Amniotic stem cell (primary cell): ENCODE measurements at regions not wholly inside any gene's neighbourhood (a gene's known extent, or its start where the extent isn't known, plus 50 kb on each side); places are given as distances from the start of the nearest gene placed in this dataset.

Source experiments
- DNase-seq: peaks from one replicate; lab custom pipeline; 2025; lab: John Stamatoyannopoulos, UW

DNA sequence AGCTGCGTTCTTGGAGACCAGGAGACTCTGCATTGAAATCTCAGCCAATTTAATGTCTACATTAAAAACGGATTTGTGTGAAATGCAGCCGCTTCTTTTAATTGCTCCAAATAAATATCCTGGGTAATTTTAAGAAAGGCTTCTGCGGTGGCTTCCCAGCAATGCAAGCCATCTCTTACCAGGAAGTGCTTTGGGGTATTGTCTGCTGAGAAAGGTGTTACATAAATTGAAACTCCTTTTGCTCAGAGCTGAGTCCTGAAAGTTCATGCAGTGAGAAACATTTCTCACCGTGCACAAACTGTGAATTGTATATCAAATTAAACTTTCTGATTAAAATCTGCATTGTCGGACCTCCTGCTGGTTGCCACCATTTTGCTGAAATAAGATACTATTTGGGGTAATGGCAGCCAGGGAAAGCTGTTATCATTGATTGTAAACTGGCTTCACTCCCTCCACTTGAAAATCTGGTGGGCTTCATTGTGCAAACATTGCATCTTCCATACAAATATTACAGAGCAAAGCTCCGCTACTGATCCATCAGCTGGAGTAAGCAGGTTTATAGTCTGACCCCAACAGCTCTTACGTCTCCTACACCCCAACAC is 59.5 kb downstream of the ZIC5 start:
- no peak for DNase-seq

DNA sequence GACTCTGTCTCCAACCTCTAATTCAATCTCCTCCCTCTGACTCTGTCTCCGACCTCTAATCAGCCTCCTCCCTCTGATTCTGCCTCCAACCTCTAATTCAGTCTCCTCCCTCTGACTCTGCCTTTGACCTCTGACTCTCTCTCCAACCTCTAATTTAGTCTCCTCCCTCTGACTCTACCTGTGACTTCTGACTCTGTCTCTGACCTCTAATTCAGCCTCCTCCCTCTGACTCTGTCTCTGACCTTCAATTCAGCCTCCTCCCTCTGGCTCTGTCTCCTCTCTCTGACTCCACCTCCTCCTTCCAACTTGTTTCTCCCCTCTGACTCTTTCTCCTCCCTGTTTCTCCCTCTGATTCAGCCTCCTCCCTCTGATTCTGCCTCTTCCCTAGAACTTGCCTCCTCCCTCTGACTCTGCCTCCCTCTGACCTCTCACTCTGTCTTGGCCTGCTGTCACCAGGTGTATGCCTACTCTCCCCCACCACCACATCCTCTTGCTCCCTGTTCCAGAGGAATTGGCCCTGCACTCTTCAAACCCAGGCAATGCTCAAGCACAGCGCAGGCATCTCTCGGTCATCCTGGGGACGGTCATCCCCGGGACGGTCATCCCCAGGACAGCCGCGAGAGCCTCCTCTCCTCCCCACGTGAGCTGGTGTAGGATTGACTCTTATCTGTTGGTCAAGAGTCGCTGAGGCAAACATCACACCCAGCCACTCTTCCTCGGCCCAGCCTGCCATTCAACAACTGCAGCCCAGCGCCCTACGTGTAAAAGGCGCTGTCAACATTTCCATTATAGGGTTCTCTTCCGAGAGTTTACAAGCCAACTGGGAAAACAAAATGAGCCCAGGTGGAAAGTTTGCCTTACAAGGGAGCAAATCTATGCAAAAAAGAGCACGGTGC is 60.2 kb downstream of the ZIC5 start:
- no peak for DNase-seq

DNA sequence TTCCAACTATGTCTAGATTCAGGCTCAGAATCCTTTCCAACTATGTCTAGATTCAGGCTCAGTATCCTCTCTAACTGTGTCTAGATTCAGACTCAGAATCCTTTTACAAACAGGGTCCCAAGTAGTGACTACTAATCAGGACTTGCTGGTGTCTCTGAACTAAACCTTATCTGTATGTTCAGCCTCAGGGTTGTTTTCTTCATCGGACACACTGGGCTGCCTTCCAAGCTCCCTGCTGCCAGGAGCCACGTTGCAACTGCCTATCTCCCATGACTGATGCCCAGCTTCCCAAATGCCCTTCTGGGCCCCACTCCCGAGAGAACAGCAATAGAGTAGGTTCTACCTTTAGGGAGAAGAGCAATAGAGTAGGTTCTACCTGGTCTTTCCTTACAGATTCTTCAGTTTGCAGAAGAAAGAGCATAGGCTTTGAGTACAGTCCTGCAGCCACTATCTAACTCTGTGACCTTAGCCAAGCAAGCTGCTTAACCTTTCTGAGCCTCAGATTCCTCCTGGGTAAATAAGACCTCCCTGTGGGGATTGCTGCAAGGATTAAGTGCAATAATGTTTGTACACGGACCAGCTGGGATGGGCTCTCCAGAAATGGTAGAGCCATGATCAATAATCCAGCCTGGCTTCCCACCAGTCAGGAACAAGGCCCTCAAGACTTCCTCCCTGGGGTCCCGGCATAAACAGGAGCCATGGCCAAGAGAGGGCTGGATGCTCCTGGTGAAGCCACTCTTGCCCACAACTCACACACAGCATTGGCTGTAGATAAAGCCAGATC is 61.5 kb downstream of the ZIC5 start:
- DNase-seq = no peak

DNA sequence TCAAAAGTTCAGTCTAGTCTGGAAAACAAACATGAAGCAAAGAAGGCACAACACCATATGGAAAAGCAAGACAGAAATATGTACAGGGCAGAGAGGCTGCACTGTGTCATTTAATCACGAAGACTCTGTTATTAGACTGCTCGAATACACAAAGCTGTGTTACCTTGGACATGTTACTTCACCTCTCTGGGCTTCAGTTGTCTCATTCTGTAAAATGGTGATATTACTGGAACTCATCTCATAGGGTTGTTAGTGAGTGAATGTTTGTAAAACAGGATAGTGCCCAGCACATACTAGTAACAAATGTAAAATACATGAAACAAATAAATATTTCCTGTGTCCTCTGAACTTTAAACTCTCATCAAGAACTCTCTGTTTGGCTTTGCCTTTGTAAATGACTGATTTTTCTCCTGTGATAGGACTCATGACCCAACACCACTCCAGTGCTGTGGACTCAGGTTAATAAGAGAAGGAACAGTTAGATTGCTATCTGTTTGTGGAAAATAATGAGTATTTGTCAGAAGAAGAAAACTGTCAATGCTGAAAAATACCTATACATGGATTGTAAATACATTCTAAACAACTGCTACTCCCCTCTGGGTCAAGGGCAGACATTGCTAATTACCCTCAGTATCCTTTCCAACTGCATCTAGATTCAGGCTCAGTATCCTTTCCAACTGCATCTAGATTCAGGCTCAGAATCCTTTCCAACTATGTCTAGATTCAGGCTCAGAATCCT is 62.3 kb downstream of the ZIC5 start:
- DNase-seq = no peak

DNA sequence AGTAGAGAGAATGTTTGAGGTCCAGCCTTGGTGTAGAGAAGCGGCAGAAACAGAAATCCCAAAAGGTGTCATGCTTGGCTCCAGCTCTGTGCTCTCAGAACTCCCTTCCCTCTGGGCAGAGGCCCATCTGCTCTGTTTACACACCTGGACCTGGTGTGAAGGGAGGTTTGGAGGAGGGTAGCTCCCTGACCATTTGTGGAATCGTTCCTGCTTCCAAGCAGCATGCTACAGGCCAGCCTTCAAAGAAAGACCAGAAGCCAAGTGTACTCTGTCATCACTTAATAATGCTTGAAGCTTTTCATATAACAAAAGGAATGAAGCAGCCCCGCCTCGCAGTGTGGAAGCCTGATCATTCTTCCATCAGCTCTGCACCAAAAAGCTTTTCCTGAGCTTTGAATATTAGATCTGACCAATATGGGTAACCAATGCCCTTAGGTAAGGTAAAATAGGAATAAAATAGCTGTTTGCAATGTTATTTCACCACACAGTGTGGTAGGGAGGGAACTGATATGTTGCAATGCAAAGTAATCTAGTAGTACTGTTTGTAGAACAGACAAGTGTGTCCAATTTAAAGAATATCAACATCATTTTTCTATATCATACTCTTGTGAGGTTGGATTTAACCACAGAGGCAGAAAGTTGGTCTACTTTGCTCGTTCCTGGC is 63.3 kb downstream of the ZIC5 start:
- DNase-seq = no peak

DNA sequence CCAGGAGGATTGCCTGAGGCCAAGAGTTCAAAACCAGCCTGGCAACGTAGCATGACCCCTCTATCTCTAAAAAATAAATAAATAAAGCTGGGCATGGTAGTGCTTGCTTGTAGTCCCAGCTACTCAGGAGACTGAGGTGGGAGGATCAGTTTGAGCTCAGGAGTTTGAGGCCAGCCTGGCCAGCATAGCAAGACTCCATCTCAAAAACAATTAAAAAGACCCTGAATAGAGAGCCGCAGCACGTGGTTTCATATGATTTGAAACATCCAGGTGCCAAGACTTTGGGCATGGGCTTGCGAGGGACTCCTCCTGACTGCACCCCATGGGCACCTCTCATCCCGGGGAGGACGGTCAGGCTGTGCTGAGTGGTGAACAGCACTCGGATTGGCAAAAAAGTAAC is 63.9 kb downstream of the ZIC5 start:
- DNase-seq = no peak

DNA sequence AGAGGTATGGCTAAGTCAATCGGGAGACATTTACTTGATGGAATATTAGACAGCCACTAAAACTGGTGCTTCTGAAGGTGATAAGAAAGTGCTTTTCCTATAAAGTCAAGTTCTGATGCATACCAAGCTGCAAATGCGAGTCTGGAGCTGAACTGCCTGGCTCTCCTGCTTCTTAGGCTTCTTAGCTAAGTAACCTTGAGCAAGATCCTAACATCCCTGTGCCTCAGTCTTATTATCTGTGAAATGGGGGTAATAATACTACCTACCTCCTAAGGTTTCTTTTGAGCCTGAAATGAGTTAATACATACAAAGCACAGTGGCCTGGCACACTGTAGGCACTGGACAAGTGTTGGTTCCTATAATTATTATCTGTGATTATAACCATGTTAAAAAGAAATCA is 64.5 kb downstream of the ZIC5 start:
- no peak for DNase-seq

DNA sequence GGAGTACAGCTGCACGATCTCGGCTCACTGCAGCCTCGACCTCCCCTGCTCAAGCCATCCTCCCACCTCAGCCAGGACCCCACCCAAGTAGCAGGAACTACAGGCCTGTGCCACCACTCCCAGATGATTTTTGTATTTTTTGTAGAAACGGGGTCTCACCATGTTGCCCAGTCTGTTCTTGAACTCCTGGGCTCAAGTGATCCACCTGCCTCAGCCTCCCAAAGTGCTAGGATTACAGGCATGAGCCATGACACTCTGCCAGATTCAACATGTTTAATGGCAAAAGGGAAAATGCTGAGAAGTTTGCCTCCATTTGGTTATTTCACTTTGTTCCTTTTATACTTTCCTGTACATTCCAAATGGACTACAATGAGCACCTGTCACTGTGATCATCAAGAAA is 65.8 kb downstream of the ZIC5 start:
- DNase-seq = no peak

DNA sequence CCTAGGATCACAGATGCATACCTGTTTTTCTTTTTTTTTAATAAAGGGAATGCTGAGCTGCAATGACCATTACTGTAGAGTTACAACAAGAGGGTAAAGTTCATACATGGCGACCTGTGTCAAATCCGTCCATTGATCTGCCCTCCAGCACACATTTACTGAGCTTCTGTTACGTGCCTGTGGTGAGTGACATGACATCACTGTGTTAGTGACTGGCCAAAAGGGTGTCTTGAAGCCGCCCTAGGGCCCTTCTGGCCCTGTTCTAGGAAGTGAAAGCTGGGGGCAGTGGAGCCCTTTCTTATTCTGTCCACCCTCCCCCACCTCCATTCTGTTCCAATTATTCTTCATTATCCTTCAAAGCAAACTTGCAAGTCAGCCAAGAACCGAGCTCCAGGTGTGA is 66.3 kb downstream of the ZIC5 start:
- DNase-seq = no peak

DNA sequence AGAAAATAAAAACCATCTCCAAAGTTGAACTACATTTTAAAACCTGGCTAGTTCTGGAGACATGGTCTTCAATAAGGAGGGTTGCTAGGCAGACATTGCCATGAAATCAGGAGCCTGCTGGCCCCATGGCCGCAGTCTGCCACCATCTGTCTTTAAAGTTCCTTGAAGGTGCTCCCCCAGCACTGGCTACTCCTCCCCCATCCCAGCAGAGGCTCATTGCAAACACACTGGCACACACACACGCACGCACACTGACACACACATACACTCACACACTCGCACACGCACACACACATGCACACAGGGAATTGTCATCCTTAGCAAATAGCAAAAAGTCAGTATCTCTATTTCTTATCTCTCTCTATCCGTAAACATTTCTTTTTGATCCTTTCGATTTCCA is 68.4 kb downstream of the ZIC5 start:
- no peak for DNase-seq

DNA sequence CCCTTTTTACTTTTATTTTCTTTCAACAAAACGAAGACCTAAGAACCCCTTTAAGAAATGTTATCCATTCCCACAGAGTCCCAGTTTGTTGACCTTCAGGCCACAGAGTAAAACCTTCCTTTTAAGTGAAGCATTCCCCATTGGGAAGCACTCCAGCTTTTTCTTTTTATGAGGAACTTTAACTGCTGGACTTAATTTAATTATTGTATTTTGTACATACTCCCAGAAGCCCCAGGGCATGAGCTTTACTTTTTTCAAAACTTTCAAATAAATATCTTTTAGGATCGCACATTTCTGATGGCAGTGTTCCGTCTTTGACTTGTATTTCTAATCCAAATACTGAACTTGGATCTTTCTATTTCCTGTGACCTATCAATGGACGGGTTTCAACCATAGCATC is 68.9 kb downstream of the ZIC5 start:
- no peak for DNase-seq

DNA sequence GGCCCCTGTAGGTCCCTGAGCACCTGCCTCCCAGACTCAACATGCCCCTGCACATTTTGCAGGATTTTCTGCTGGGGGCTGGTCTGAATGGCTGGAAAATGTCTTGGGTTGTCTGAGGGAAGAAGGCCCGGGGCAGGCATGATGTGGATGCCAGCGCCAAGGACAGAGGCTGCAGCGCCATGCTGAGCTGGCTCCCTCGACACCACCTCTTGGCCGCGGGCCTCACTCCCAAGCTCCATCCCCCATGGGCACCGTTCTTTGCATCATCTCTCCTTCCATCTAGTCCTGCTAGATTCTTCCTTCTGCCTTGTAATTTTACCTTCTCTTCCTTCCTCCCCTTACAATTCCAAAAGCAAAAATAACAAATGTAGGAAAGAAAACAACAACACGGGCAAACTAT is 70.6 kb downstream of the ZIC5 start:
- DNase-seq = no peak

DNA sequence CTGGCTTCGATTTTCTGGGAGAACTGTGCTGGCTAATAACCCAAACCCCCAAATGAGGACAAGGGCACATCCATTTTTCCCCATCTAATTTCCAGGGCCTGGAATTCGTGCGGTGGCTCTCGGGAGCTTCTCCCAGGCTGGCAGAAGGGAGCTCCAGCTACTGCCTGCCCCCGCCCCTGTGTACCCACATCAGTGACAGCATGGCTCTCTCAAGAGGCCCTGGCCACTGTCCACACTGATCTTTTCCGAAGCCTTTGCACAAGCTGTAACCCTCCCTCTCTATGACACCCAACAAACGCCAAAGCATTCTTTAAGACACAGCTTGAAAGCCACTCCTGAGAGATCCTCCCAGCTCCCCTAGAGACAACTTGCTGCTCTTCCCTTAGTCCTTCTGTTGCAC is 73.1 kb downstream of the ZIC5 start:
- DNase-seq = no peak

DNA sequence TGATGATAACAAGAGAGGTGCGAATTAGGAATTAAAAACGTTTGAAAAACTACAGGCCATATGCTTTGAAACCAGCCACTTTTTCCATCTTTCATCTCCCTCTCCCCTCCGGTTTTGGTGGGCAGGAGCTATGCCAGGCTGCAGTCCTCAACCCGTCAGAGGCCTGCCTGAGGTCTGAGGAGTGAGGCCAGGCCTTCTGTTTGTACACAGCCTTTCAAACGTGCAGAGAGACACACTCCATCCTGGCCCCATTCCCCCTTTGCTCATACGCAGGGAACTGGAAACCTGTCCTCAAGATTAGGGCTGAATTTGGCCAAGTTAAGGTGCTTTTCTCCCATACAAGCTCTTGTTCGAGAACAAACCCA is 74.5 kb downstream of the ZIC5 start:
- DNase-seq = no peak

DNA sequence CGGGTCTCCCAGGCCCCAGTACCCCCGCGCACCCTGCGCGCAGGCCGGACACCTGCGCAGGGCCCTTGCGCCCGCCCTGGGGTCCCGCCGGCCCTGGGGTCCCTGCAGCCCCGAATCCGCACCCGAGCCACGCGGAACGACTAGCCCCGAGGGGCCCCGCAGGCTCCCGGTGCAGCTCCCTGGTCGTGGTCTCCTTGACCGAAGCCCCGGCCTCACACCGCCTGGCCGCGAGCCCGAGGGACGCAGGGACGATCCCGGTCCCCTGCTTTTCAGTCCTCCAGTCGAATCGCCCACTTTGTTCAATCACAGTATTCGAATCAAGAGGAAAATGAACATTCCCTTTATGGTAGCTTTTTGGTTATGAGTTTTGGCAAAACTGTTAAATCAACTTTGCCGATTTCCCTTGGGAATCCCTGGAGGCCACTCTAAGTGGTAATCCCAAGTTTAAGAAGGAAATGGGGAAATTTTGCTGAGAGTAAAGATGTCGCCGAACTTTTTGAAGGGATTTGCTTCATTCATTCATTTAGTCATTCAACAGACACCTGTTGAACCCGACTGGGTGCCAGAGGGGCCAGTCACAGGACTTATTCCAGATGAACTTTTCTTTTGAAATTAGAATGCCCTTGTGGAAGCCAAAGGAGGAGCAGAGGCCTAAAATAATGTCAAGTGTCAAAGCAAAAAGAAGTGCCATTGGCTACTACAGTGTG is 75.0 kb downstream of the ZIC5 start:
- DNase-seq = no peak

DNA sequence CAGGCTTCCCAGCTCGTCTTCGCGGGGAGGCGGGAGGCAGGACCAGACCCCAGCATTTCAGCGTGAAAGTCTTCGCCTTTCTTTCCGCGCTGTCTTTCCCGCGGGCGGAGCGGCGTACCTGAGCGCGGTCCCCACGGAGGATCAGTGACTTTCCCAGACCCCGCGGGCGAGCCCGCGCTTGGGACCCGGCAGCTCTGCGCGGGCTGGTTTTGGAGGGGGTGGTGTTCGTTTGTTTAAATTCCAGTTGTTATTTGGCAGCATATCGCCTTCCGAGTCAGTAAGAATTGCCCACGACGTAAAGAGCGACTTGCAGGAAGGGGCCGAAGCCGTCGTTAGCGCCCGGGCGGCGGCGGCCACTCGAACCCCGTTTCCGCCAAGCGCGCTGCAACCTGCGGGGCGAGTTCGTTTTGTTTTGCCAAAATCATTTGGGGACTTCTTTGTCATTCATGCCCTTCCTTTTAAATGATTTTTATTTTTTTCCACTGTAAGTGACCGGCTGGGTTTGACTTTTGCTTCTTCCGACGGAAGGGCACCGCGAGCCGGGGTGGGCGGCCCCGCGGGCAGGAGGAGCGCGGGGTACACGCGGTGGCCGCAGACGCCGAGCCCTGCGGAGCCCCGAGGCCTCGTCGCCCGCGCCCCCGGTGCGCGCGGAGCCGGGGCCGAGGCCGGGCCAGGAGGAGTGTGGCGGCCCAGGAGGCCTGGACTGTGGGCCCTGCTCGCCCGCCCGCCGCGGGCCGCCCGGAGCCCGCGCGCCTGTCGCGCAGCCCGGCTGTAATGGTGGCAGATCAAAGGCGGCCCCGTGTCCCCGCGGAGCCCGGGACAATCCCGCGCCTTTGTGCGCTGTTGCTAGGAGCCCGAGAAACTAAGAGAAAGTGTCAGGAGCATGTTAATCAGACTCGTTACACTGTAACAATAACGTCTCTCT is 75.9 kb downstream of the ZIC5 start:
- DNase-seq = no peak

DNA sequence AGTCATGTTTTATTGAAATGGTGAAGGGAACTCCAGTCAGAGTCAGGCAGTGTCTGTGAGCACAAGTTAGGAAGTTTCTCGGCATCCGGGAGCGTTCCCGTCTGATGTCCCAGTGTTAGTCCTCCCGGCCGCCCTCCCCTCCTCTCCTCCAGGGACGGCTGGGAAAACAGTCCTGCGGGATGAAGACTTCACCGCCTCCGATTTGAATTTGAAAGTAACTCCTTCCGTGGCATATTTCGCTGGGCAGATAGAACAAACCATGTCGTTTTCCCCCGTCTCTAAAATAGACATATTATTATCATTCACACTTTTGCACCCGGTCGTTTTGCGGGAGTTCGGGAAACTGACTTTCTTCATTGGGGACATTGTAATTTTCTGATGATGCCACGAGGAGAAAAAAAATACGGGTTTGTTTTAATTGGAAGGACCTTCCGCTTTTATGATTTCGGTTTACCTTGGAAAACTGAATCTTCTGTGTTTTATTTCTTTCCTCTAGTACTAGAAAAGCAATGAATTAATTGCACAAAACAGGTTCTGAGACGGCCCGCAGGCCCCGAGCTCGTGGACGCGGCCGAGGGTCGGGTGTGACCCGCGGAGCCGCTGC is 76.6 kb downstream of the ZIC5 start:
- no peak for DNase-seq

DNA sequence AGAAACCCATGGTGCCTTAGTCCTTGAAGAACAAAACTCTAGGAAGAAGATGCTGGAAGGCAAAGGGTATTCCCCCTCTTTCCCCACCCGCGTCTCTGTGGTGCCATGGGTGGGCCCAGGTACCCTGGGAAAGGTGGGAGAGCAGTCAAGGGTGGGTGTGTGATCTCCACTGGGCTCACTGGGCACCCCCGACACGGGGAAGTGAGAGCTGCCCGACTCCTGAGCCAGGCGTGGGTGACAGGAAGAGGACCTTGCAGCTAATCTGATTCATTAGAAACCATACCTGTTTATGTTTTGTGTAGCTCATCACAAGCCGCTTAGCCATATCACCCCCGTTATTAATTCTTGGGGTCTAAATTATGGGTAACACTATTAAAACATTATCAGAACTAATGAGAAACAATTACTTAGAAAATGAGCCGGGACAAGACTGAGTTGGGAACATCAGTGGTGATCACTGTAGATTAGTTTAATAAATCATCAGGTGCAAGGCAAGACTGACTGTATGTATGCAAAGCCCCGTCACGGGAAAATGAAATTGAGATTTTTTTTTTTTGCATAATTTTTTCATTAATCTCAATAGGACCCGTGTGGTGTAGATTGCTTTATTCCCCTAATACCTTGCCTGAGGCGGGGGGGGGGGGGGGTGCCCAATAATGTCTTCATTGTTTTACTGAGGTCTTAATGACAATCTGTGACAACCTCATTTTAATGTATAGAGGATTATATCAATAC is 77.3 kb downstream of the ZIC5 start:
- DNase-seq = no peak

DNA sequence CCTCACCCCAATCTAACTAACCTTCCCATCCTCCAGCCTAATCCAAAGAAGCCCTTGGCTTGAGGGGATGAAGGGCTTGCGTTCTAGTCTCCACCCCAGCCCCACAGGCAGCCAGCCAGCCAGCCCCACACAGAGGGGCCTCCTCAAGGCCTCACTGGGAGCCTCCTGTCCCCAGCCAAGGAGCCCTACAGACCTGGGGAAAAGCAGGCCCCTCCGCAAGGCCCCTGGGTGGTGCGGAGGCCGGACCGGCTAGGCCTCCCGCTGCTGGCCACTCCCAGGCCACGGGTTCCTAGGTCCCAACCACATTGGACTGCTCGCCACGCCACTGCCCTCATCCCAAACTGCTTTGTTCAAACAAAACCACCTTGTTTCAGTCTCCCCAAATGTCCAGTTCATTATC is 78.0 kb downstream of the ZIC5 start:
- no peak for DNase-seq
